Trophoblast cell (in vitro differentiated cells and primary cell): ENCODE measurements at regions not wholly inside any gene's neighbourhood (a gene's known extent, or its start where the extent isn't known, plus 50 kb on each side); places are given as distances from the start of the nearest gene placed in this dataset.

Source experiments
- DNase-seq, 2 donors: peaks; one replicate each; pipeline ENCODE4 v3.0.0-alpha.2; 2016
- H2AFZ ChIP-seq: 2 replicates; pipeline ENCODE4 v1.6.1; 2013; ENCODE audit warnings: low read length, moderate library complexity, mild to moderate bottlenecking; ENCODE audit not compliant: insufficient read depth, poor library complexity
- H2AK5ac ChIP-seq: 2 replicates; pipeline ENCODE4 v1.6.1; 2013; ENCODE audit warnings: mild to moderate bottlenecking, low read length
- H2BK120ac ChIP-seq: 2 replicates; pipeline ENCODE4 v1.6.1; 2013; ENCODE audit warnings: low read length, mild to moderate bottlenecking, moderate library complexity; ENCODE audit not compliant: insufficient read depth, poor library complexity
- H2BK12ac ChIP-seq: 2 replicates; pipeline ENCODE4 v1.6.1; 2013; ENCODE audit warnings: mild to moderate bottlenecking, low read length, moderate library complexity
- H2BK5ac ChIP-seq: 2 replicates; pipeline ENCODE4 v1.6.1; 2013; ENCODE audit warnings: low read length, low read depth, moderate library complexity, mild to moderate bottlenecking; ENCODE audit not compliant: poor library complexity
- H3K14ac ChIP-seq: 2 replicates; pipeline ENCODE4 v1.6.1; 2013; ENCODE audit warnings: mild to moderate bottlenecking, low read length
- H3K18ac ChIP-seq: 2 replicates; pipeline ENCODE4 v1.6.1; 2013; ENCODE audit warnings: mild to moderate bottlenecking, low read length
- H3K23ac ChIP-seq: 2 replicates; pipeline ENCODE4 v1.6.1; 2013; ENCODE audit warnings: low read length
- H3K27ac ChIP-seq: 2 replicates; pipeline ENCODE4 v1.5.1; 2013; ENCODE audit warnings: low read depth, mild to moderate bottlenecking, inconsistent platforms, low read length, moderate library complexity
- H3K27me3 ChIP-seq: 2 replicates; pipeline ENCODE4 v1.6.1; 2013; ENCODE audit warnings: inconsistent platforms, mild to moderate bottlenecking, low read length, moderate library complexity; ENCODE audit not compliant: insufficient read depth
- H3K36me3 ChIP-seq, 2 experiments: 1 replicate in 1 of 2; 2 replicates in 1 of 2; pipeline ENCODE4 v1.6.1; 2013; ENCODE audit warnings: low read length in 2 of 2, mild to moderate bottlenecking in 2 of 2, moderate library complexity in 1 of 2; ENCODE audit not compliant: insufficient read depth in 2 of 2, control insufficient read depth in 1 of 2
- H3K4ac ChIP-seq: 2 replicates; pipeline ENCODE4 v1.6.1; 2013; ENCODE audit warnings: low read depth, mild to moderate bottlenecking, low read length, moderate library complexity
- H3K4me1 ChIP-seq, 2 experiments: 1 replicate in 1 of 2; 2 replicates in 1 of 2; pipeline ENCODE4 v1.6.1; 2013; ENCODE audit warnings: low read length in 2 of 2, mild to moderate bottlenecking in 2 of 2, moderate library complexity in 1 of 2; ENCODE audit not compliant: insufficient read depth in 2 of 2, control insufficient read depth in 1 of 2
- H3K4me2 ChIP-seq: 2 replicates; pipeline ENCODE4 v1.6.1; 2013; ENCODE audit warnings: inconsistent platforms, mild to moderate bottlenecking, low read length, moderate library complexity
- H3K4me3 ChIP-seq: 2 replicates; pipeline ENCODE4 v1.5.1; 2013; ENCODE audit warnings: mild to moderate bottlenecking, low read depth, low read length, inconsistent platforms
- H3K79me1 ChIP-seq: one replicate; pipeline ENCODE4 v1.6.1; 2013; ENCODE audit warnings: low read length
- H3K79me2 ChIP-seq: 2 replicates; pipeline ENCODE4 v1.6.1; 2013; ENCODE audit warnings: low read length, mild to moderate bottlenecking; ENCODE audit not compliant: control insufficient read depth, insufficient read depth, poor library complexity
- H3K9ac ChIP-seq: 2 replicates; pipeline ENCODE4 v1.6.1; 2013; ENCODE audit warnings: mild to moderate bottlenecking, low read length
- H3K9me3 ChIP-seq: 2 replicates; pipeline ENCODE4 v1.6.1; 2013; ENCODE audit warnings: low read depth, mild to moderate bottlenecking, control low read depth, inconsistent platforms, low read length; ENCODE audit not compliant: insufficient read depth
- H4K12ac ChIP-seq: 2 replicates; pipeline ENCODE4 v1.6.1; 2013; ENCODE audit warnings: low read depth, mild to moderate bottlenecking, low read length, moderate library complexity
- H4K8ac ChIP-seq: 2 replicates; pipeline ENCODE4 v1.6.1; 2013; ENCODE audit warnings: low read depth, mild to moderate bottlenecking, low read length, moderate library complexity
- H4K91ac ChIP-seq: one replicate; pipeline ENCODE4 v1.6.1; 2013; ENCODE audit warnings: low read depth, mild to moderate bottlenecking, low read length, moderate library complexity
- WGBS: extraction: QIAGEN DNeasy Blood & Tissue Kit; methylation state at CpG from one replicate; pipeline ENCODE4 v1.1.7; 2013; ENCODE audit warnings: missing lambda C conversion rate; ENCODE audit not compliant: insufficient read length, insufficient coverage; ENCODE audit errors: extremely low coverage; 5-methylcytosine and 5-hydroxymethylcytosine counted together

DNA sequence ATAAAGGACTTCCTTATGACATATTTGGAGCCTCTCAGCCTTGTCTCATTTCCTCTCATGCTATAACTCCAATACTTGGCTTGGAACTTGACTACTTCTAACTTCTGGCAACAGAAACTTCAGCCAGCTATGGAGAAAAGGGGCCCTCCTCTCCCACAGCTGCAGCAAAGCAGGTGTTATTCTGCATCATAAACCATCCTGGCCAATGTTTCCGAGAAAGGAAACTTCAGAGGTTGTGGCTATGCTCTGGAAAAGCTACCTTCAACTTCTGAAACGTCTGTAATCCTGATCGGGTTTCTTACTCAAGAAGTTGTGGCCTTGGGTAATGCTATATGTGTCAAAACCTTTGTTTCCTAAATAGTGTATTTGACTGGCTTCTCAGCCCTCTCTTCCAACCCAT, 109.5 kb upstream of the CDX4 start:
- no peak overlapping the region for H3K4me2 ChIP-seq
- no peak overlapping the region for H2BK5ac ChIP-seq
- H2AFZ ChIP-seq, result no peak overlapping the region
- H3K9me3 ChIP-seq, result no peaks in the 10 kb centered on the region
- no CpG with 5 or more reads among the region's 3 CpGs for WGBS
- H3K27me3 ChIP-seq, result no peaks in the 10 kb centered on the region
- H3K79me1 ChIP-seq, result no peaks in the 10 kb centered on the region
- H2AK5ac ChIP-seq, result no peak overlapping the region
- H2BK120ac ChIP-seq, result no peak overlapping the region
- no peak overlapping the region for H4K91ac ChIP-seq
- no peak overlapping the region for H3K4ac ChIP-seq
- no peak overlapping the region for H3K27ac ChIP-seq
- no peaks in the 10 kb centered on the region for H3K4me1 ChIP-seq
- H4K12ac ChIP-seq, result no peak overlapping the region
- H3K18ac ChIP-seq, result no peak overlapping the region
- no peak overlapping the region for H3K9ac ChIP-seq
- no peaks in the 10 kb centered on the region for H3K36me3 ChIP-seq
- H4K8ac ChIP-seq, result no peak overlapping the region
- H3K4me3 ChIP-seq, result no peak overlapping the region
- H3K79me2 ChIP-seq, result no peaks in the 10 kb centered on the region
- H3K23ac ChIP-seq, result no peak overlapping the region
- no peak overlapping the region for H2BK12ac ChIP-seq
- no peak for DNase-seq
- no peak overlapping the region for H3K14ac ChIP-seq

DNA sequence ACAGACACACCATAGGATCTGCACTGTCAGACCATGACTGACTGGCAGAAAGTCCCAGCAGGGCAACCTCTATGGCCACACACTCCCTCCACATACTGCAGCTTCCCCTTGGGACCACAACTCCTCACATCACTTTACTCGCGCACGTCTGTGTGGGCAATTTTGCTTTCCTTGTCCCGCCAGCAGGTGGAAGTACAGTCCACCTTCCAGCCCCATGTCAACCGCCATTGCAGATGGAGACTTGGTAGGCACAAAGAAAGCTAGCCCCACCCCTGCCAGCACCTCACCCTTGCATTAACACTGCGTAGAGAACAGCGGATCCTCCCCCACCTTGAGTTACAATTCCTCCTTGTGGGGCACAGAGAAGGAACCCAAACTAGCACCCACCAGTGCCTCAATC, 74.4 kb upstream of the NAP1L2 start:
- Histone ChIP-seq H2AFZ (no peak overlapping the region), H4K8ac (no peak overlapping the region), H2AK5ac (no peak overlapping the region), H2BK5ac (no peak overlapping the region), H3K27ac (no peak overlapping the region), H3K4me1 (no peaks in the 10 kb centered on the region), H2BK120ac (no peak overlapping the region), H4K91ac (no peak overlapping the region), H3K79me2 (no peaks in the 10 kb centered on the region), H3K27me3 (no peaks in the 10 kb centered on the region), H3K36me3 (no peaks in the 10 kb centered on the region), H3K79me1 (no peaks in the 10 kb centered on the region), H2BK12ac (no peak overlapping the region), H3K18ac (no peak overlapping the region), H4K12ac (no peak overlapping the region), H3K4me2 (no peak overlapping the region), H3K4ac (no peak overlapping the region), H3K9ac (no peak overlapping the region), H3K9me3 (no peaks in the 10 kb centered on the region), H3K14ac (no peak overlapping the region), H3K4me3 (no peak overlapping the region), H3K23ac (no peak overlapping the region)
- no CpG with 5 or more reads among the region's 7 CpGs for WGBS
- DNase-seq, result peak in 1 of 2 donors; percentile 4

- Histone ChIP-seq H3K4me3 (no peak overlapping the region), H3K27me3 (no peaks in the 10 kb centered on the region), H2AFZ (no peak overlapping the region), H3K4me2 (no peak overlapping the region), H4K8ac (no peak overlapping the region), H4K12ac (no peak overlapping the region), H2AK5ac (no peak overlapping the region), H3K79me1 (no peaks in the 10 kb centered on the region), H3K79me2 (no peaks in the 10 kb centered on the region), H3K9me3 (no peaks in the 10 kb centered on the region), H2BK120ac (no peak overlapping the region), H3K23ac (no peak overlapping the region), H2BK5ac (no peak overlapping the region), H3K14ac (no peak overlapping the region), H3K9ac (no peak overlapping the region), H3K18ac (no peak overlapping the region), H4K91ac (no peak overlapping the region), H2BK12ac (no peak overlapping the region), H3K36me3 (no peaks in the 10 kb centered on the region), H3K4me1 (no peaks in the 10 kb centered on the region), H3K4ac (no peak overlapping the region), H3K27ac (no peak overlapping the region)
- WGBS, result no CpG with 5 or more reads among the region's 2 CpGs
- no peak for DNase-seq
Measured at GRCh38 chrX:73270753-73271152, 56.1 kb upstream of the NAP1L2 start.

DNA sequence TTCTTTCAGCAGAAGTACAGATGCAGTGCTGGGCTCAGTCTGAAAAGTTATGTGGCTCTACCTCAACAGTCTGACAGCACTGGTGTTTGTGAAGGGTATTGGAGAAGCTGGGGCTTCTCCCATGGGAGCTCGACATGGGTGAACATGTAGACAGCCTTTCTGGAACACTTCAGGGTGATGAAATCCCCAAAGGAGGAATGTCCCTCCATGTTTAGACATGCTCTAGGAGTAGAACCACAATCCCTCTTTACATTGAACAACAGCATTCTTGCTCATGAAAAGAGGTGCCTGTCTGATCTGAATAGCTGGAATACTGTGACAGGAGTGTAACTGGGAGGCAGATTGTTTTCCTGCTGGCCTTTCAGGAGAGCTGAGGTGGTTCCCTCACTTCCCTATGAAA, 53.8 kb upstream of the NAP1L2 start:
- H3K23ac ChIP-seq, result no peak overlapping the region
- WGBS, result no CpG with 5 or more reads among the region's 1 CpG

More for the DNA sequence above, 53.8 kb upstream of the NAP1L2 start:
- no peak overlapping the region for H4K12ac ChIP-seq
- H2BK120ac ChIP-seq, result no peak overlapping the region
- no peak overlapping the region for H2AFZ ChIP-seq
- H3K4me3 ChIP-seq, result no peak overlapping the region
- no peak overlapping the region for H4K91ac ChIP-seq
- H3K4me1 ChIP-seq, result no peaks in the 10 kb centered on the region
- H3K27me3 ChIP-seq, result no peaks in the 10 kb centered on the region
- no peaks in the 10 kb centered on the region for H3K9me3 ChIP-seq
- no peak overlapping the region for H2BK5ac ChIP-seq
- DNase-seq, result no peak
- H3K27ac ChIP-seq, result no peak overlapping the region
- no peak overlapping the region for H3K9ac ChIP-seq
- H2BK12ac ChIP-seq, result no peak overlapping the region
- no peaks in the 10 kb centered on the region for H3K79me1 ChIP-seq
- H3K18ac ChIP-seq, result no peak overlapping the region
- H2AK5ac ChIP-seq, result no peak overlapping the region
- no peaks in the 10 kb centered on the region for H3K79me2 ChIP-seq
- no peak overlapping the region for H4K8ac ChIP-seq
- H3K14ac ChIP-seq, result no peak overlapping the region
- no peak overlapping the region for H3K4ac ChIP-seq
- no peak overlapping the region for H3K4me2 ChIP-seq
- H3K36me3 ChIP-seq, result no peaks in the 10 kb centered on the region
